Stimulated activated CD4-positive, alpha-beta T cell treated with anti-CD3 and anti-CD28 coated beads, Interleukin-4, amount 100 ng/mL, for 1 hour (primary cell): ENCODE measurements at regions not wholly inside any gene's neighbourhood (a gene's known extent, or its start where the extent isn't known, plus 50 kb on each side); places are given as distances from the start of the nearest gene placed in this dataset.

ENCODE experiments used
- DNase-seq: peaks from one replicate; pipeline ENCODE4 v3.0.0-alpha.2; 2020

DNA sequence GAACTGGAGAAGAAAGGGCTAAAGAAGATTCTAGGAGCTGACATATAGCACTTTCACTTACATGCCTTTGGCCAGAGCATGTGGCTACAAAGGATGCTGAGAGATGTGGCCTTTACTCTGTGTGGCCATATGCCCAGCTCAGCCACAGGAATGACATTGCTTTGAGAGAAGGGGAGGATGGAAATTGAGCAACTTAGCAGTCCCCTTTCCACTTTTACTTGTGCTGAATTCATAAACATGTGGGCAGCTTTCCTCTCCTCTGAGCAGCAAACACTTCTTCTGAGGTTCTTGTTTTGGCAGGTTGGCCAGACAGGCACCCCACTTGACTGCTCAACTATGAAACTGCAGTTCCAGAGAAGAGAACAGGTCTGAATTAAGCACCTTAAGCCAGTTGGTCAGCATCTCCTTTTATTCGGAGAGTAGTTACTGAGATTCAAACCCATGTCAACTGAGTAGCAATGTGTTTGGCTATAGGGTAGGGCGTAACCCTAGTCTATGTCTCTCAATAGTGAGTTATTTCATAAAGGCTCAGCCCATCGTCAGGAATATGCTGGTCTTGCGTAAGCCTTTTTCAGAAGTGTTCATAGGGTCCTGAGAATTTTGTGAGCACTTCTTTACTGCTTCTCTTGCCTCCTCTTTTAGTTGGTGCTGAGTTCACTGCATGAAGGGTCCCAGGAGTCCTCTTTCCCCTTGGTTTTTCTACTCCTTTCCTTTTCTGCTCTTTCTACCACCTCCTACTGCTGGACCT, 134.5 kb downstream of the PALM2AKAP2 start:
- no peak for DNase-seq

DNA sequence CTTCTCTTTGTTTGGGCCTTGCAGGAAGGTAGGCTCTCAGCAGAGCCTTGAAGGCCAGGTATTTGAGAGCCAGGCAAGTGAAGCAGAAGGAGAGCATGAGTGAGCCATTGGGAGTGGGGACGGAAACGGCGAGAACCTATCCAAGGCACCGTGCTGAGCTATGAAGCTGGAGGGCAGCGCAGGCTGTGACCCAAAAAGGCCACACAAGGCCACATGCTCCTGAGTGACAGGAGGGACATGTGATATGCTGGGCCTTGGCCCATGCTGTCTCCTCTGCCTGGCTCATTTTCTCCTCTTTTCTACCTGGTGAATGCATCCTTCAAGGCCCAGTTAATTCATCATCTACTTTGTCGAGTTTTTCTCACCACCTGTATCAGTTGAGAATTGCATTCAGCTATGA, 136.3 kb downstream of the PALM2AKAP2 start:
- no peak for DNase-seq

DNA sequence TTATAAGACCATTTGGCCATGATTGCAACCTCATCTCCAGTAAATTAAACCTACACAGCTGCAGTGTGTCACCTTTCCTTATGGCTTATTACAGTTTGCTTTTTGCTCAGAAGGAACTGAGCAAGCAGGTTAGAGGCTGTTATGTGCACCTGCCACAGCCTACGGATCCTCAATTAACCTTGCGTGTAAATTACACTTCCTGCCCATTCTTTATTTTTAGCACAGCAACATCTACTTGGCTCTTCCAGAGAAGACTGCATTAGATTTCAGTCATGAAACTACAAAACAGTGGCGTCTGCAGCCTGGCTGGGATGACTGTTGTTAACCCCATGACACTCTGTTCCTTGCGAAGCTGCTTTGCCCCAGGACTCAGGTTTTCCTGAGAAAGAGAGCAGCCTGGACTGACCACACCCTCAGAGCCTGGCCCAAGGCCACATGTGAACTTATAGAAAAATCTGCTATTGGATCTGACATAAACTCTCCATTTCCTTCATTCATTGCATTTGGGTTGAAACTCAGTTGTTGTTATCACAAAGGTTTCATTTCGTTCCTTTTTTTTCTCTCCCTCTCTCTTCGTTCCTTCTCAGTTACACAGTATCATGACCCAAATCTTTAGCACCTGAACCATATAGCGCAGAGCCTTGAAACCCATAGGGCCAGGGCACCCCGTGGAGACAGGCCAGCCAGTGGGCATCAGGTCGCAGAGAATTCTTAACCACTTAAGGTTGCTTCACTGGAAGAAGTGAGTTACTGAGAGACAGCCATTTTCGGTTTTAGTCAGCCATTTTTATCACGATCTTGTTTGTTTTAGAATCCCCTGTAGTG, 138.6 kb downstream of the PALM2AKAP2 start:
- DNase-seq = peak; percentile 22

DNA sequence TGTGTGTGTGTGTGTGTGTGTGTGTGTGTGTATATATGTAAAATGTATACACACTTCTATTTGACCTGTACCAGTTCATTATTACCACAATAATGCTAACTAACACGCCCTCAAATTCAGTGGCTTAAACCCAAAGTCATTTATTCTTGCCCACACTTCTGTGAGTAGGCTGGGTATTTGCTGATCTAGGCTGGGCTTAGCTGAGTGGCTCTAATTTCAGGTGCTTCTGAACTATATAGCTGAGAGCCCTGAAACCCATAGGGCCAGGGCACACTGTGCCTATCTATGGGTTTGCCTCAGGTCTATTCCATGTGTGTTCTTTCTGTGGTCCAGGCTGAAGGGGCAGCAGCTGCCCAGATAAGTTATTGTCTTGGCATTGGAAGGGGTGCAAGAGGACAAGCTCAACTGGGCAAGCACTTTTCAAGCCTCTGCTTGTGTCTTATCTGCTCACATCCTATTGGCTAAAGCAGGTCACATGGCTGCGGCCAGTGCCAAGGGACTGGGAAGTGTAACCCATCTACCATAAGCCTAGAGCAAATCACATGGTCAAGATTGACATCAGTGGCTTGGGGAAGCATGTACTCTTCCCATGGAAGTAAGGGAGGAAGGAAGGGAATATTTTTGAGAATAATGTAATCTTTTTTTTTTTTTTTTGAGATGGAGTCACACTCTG, 139.9 kb downstream of the PALM2AKAP2 start:
- no peak for DNase-seq

DNA sequence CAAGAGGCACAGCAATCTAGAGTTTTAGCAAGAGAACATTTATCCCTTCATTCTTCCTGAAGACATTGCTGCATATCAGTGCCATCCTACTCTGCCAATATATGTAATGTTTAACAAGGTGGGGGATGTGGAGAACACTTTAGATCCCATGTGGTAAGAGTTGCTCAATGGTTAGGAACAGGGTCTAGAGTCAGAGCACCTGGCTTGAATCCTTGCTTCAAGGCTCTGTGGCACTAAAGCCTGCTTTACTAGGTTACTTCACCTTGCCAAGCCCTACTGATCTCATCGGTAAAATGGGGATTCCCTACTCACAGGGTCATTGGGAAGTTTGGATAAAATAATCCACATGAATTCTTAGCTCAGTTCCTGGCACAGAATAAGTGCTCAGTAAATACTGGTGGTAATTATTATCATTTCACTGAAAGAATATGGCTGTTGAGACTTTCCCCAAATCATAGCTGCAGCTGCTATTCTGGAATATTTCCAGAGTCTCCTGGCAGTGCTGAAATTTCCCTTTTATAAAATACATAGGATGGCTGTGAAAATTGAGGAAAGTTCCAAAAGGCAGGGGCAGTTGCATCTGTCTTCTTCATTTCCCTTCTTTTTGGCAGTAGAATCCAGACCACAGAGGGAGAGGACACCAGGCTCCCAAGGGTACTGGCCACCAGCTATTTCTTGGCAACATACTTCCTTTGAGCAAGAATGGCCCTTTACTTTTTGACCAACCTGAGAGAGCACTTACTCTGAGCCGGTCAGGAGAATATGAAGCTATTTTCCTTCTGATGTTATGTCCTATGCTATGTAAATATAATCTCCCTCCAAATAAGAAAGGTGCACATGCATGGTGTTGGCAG, 142.8 kb downstream of the PALM2AKAP2 start:
- DNase-seq = no peak

DNA sequence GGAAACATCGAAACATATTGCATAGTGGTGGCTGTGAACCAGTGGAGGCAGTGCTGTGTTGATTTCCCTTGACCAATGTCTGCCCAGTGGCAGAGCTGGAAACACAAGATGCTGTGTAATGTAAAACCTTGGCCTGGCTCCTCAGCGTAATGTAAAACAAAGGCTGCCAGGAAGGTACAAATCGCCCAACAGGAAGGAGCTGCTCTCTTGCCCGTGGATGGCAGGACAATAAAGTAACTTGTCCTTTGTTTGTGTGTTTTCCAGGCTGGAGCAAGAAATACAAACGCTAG, 143.4 kb downstream of the PALM2AKAP2 start:
- DNase-seq = no peak

DNA sequence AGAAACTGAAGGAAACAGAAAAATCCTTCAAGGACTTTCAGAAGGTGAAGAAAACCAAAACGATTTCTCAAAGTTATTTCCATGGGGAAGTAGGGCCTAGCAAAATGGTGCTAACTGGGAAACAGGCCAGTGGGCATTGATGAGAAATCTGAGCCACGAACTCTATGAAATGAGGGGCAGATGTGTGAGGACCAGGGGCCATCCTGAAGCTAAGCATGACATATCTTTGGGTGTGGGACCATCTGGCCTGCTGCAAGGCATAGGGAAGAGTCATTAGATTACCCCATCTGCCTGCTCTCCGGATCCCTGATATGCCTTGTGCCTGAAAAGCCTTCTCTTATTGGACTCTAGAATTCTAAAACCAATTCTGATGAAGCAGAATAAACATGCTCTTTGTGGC, 143.8 kb downstream of the PALM2AKAP2 start:
- no peak for DNase-seq

DNA sequence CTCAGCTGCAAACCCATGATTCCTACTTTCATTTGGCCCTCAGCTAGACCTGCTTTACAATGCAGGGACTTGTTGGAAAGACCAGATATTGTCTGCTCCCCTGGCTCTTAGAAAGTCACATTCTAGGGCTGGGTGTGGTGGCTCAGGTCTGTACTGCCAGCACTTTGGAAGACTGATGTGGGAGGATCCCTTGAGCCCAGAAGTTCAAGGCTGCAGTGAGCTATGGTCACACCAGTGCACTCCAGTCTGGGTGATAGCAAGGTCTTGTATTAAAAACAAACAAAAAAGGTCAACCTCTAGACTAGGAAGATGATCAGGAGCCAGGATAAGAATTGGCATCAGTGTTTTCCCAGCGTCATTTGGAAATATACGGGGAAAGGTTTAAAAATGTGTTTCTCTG, 145.8 kb downstream of the PALM2AKAP2 start:
- no peak for DNase-seq

DNA sequence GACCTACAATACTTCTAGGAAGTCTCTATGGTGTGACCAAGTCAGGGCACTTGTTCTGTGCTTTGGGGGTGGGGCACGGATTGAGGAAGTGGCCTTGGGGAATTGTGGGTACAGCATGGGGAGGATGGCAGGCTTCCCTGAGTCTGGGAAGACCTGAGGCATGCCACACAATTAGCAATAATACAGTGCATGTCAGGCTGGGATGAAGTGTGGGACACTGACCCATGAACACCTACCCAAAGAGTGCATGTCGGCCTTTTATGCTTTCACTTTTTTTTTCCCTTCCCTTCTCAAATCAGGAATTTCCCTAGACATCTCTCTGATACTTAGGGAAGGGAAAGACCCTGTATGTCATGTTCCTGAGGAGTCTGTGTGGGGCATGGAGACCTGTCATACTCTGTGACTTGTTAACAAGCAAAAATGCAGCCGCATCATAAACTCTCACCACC, 146.4 kb downstream of the PALM2AKAP2 start:
- no peak for DNase-seq

DNA sequence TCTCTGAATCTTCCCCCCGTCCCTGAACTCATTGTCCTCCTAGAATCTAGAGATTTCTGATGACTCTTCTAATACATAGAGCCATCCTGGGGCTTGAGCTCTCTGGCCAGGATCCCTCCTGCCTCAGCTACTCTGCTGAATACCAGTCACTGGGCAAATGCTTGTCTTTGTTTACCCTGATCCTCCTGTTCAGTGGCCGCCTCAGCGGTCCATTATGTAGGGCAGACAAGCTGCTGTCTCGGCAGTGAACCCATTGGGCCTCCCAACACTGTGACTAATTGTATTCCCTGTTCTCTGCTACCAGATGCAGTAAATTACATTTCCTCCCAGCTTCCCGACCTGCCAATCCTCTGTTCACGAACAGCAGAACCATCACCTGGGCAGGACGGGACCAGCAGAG, 151.6 kb downstream of the PALM2AKAP2 start:
- no peak for DNase-seq

DNA sequence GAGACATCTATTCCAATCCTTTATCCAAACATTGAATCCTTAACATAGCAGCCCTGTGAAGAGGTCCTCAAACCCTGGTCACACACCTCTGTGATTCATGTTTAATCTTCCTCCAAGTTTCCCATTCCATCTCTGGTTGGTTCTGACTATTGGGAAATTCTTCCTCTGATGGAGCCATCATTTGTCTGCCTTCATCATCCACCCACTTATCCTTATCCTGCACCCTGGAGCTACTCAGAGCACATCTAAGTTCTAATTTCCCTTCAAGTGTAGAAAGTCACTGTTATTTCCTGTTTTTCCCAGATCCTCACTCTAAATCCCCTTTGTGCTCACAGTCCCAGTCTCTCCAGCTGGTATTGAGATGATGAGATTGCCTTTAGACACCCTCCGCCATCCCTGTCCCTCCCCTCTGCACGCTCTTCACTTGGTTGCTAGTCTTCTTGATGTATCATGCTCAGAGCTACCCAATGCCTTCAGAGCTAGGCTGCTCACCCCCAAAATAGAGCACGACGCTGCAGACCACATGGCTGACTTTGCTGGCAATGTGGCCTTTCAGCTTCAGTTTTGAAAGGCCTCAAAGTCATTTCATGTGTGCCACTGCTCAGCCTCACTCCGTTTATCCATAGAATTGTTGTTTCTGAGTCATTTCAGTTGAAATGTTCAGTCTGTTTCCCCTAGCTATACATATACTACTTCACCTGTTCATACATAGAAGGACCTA, 154.3 kb downstream of the PALM2AKAP2 start:
- DNase-seq = no peak

DNA sequence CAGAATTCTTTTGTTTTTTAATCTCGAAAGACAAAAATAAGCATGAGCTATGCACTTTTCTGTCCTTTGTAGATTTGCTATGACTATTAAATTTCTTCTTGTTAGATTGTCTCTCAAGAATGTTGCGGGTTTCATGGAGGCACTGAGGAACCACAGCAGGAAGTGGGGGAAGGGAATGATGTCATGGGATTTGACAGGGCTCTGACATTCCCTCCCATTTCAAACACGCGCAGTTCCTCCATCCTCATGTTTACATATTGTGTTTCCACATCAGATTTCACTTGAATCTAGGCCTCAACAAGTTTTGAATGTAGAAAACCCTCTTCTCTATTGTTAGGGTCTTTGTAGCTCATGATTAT, 154.8 kb downstream of the PALM2AKAP2 start:
- DNase-seq = no peak

DNA sequence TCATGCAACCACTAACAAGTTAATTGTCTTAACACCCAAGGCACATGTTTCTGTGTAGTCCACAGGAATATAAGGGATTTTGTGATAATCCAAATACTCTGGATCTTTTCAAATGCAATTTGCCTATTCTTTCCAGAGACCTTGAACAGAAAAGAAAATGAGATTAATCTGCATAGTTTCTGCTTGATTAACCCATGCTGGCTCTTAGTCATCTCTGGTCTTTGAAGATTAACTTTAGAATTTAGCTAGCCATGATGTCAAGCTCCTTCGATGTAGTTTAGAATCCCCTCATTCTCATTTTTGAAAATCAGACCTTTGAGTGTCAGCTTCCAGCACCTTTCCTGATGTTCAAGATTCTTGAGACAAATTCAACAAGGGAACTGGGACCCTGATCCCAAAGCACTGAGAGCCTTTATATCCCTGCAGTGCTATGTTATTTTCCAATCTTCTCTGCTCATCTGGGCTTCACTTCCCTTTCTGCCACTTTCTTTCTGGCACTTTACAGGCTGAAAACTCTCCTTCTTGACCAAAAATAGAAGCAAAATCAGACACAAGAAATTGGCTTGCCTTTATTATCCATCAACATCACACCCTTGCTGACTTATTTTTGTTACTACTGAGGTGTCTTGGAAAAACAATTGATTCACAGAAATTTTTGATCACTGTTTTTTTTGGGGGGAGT, 155.5 kb downstream of the PALM2AKAP2 start:
- no peak for DNase-seq

DNA sequence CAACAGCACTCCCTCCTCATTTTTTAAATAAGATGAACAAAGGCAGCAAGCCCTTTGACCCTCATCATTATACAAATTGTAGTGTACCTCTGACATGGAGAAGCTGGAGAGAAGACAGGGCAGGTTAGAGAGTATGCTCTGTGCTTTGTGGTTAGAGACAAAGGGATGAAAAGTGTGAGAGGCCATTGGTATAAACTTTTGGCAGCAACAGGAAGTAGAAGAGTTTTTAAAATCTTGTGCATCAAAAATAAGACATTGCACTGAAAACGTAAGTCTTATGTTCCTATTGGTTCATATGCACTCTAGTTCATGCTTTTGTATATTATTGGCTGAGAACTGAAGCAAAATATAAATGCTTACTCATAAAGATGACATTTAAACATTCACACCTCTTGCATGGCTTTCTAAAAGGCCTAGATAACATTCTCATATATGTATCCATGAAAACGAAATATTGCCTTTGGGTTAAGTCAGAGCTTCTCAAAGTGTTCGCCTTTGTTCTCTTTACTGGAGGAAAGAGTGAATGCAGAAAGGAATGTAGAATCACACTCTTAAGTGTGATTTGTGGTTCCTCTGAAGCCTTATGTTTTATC, 158.0 kb downstream of the PALM2AKAP2 start:
- no peak for DNase-seq

DNA sequence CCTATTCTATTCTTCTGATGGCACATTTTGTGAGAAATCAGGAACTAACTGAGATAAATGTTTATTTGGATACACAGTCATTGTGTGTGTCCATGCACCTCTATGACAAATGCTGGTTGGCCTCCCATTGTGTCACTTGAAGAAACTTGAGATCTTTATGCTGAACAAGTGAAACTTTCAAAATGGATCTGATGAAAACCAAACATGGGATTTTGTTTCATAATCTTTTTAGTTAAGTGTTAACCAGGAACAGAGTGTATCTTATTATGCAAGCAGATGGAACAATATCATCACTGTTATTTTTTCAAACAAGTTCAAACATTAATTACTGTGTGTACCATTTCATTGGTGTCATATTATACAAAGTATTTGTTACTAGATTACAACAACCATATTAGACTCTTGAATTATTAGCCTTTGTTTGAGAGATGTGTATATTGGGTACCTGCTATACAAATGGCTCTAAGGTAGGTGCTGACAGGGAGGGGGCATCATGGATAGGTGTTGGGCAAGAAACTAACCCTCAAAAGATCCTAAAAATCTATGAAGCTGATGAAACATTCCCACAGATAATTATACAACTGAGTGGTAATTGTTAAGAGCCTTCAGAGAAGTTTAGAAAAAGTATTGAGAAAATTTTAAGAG, 159.8 kb downstream of the PALM2AKAP2 start:
- DNase-seq = no peak

DNA sequence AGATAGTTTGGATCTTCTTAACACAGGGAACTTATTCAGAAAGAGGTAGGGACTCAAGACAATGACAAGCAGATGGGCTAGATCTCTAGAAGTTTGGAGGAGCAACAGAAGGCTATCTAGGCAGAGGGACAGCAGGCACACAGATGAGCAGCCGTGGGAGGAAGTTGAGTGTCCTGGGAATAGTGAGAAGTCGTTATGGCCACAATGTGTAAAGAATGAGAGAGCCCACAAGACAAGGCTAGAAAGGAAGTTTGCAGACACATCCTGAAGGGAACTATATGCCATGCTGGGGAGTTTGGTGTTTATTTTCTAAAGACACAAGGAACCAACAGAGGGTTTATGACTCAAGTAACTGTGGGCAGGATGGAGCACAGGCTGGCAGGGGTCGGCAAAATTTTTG, 160.6 kb downstream of the PALM2AKAP2 start:
- no peak for DNase-seq

DNA sequence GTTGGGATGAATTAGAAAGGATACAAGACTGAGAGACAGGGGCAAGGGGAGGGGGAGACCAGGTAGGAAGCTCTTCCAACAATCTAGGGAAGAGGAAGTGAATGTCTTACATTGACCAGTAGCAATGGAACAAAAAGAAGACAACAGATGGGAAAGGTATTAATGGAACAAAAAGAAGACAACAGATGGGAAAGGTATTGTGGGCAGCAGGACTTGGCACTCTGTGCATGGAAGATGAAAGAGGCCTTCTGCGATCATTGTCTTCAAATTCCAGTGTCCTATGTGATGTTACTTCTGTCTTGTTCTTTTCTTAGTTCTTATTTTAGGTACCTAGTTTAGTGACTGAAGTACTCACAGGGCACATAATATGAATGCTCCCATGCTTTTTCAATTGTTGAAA, 161.8 kb downstream of the PALM2AKAP2 start:
- no peak for DNase-seq

DNA sequence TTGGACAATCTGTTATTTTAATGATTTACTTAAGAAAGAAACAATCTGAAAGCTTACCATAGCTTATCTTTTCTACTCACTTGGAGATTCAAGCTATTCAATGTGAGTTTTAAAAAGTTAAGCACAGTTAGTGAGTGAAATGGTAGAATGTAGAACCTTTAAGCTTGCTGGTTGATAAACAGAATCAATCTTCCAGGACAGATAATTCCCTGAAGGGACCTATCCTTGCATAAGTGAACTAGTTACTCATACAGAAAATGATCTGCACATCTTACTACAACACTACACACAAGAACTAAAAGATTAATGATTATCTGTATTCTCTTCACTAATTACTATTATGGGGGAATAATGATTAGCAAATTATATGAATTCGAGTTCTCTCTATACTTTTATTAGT, 165.6 kb downstream of the PALM2AKAP2 start:
- DNase-seq = no peak

DNA sequence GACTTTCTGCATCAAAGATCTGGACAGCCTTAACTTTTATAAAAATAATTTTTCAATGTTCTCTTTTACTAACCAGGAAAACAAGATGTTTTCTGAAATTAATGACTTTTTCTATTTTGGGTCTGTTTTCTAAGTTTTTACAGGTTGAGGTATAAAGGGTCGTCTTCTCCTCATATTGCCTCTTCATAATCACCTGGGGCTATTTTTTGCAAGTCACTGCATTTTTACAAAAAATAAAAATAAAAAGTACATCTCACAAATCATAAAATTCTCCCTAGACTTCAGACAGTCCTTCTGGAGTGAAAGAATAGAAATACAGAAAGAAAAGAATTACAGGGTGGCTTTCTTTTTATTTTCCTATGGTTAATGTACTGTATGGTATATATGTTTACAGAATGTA, 168.5 kb downstream of the PALM2AKAP2 start:
- DNase-seq = no peak

DNA sequence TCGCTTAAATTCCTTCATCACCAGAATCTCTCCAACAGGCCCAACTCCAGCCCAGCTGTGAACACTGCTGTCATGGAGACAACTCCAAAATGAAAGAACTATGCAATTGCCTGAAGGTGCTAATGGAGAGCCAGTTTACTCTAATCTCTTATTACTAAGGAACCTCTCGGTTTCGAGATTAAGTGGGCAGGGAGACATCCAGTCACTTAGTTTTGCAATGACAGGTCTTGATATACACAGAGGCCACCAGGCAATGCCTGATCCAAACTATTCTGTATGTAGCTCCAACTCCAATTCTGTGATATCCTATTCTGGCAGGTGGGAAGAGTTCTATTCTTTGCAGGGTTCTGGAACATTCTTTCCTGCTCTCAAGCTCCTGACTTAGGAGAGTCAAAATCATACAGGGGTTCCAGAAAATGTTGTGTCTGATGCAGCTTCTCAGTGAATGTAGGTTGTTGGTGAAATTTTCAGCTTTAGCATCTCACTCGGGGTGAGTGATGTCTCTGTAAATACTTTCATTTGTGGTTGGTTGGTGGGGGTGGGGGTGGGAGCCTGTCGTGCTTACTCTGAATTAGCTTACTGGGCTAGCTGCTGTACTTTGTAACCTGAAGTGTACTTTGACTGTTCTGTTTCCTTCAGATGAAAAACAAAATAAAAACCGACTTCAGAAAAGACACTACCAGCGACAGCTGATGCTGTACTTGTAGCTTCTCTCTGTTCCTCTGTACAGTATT, 170.9 kb downstream of the PALM2AKAP2 start:
- DNase-seq = no peak
